Transverse colon (tissue), 4 donors: ENCODE measurements at regions not wholly inside any gene's neighbourhood (a gene's known extent, or its start where the extent isn't known, plus 50 kb on each side); places are given as distances from the start of the nearest gene placed in this dataset.
"Not testable (repeated sequence)": the region's sequence is repeated elsewhere in the genome, so short reads cannot be mapped to it uniquely, and the experiment has no call there.

Source experiments
- CTCF ChIP-seq, 5 experiments: fragments of 200-600 bp in 3 of 5; fragments of 450-650 bp in 2 of 5; sonication (generic) in 3 of 5; IDR thresholded peaks; 1 replicate in 2 of 5; 2 replicates in 3 of 5; pipeline ENCODE4 v1.5.1; 2016 to 2017; ENCODE audit warnings: antibody characterized with exemption in 5 of 5, inconsistent platforms in 3 of 5, mild to moderate bottlenecking in 2 of 5, moderate library complexity in 1 of 5
- EP300 ChIP-seq: sonication (generic); formaldehyde crosslinking; IDR thresholded peaks from one replicate; pipeline ENCODE4 v1.6.1; 2017; ENCODE audit warnings: antibody characterized with exemption, low read depth
- POLR2A ChIP-seq: fragments of 450-650 bp; IDR thresholded peaks from one replicate; pipeline ENCODE4 v1.6.1; 2016; ENCODE audit warnings: antibody characterized with exemption, mild to moderate bottlenecking, moderate library complexity
- POLR2AphosphoS5 ChIP-seq, 3 donors: sonication (generic); formaldehyde crosslinking; IDR thresholded peaks; one replicate each; pipeline ENCODE4 v1.6.1; 2016; ENCODE audit warnings: antibody characterized with exemption in 3 of 3

GRCh38 chr2:113343800-113344199, 65.1 kb upstream of the PAX8 start:
- TF ChIP-seq POLR2A; CTCF (IDR thresholded peaks at IDR 0.05); POLR2AphosphoS5 (IDR thresholded peaks at IDR 0.05); EP300: not testable (repeated sequence)
